ENCODE measurements at regions not wholly inside any gene's neighbourhood (a gene's known extent, or its start where the extent isn't known, plus 50 kb on each side); places are given as distances from the start of the nearest gene placed in this dataset.

DNA sequence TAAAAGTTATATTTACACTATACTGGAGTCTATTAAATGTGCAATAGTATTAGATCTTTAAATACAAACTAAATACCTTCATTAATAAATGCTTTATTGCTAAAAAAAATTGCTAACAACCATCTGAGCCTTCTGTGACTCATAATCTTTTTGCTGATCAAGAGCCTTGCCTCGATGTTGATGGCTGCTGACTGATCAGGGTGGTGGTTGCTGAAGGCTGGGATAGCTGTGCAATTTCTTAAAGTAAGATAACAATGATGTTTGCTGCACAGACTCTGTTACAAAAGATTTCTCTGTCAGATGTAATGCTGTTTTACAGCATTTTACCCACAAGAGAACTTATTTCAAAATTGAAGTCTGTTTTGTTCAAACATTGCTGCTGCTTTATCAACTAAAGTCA, 421.4 kb upstream of the CYRIA start:
- Histone ChIP-seq H3K27ac (no peak overlapping the region), H3K27me3 (no peaks in the 10 kb centered on the region), H3K9me3 (no peaks in the 10 kb centered on the region), H3K36me3 (no peaks in the 10 kb centered on the region), H3K4me1 (peaks cover 0 to 5% (median 0%) of the 10 kb centered on the region in 3 donors), H3K4me3 (no peak overlapping the region)
- DNase-seq: no peak
- intact Hi-C loops (cut with DNase I): no loop called here
- TF ChIP-seq CTCF (IDR thresholded peaks at IDR 0.05) (no peak), POLR2A (IDR thresholded peaks at IDR 0.05) (no peak)
- 26 to 30% methylated on average over 1 of the region's 1 CpG for WGBS, 2 donors

- 43 to 63% methylated on average over 2 of the region's 2 CpGs for WGBS, 2 donors
- H3K4me3 ChIP-seq: no peak overlapping the region
- DNase-seq: no peak
- H3K36me3 ChIP-seq: no peaks in the 10 kb centered on the region
- no peaks in the 10 kb centered on the region for H3K4me1 ChIP-seq
- intact Hi-C loops (cut with DNase I): no loop called here
- H3K27ac ChIP-seq: no peak overlapping the region
- no peaks in the 10 kb centered on the region for H3K9me3 ChIP-seq
- no peaks in the 10 kb centered on the region for H3K27me3 ChIP-seq
- TF ChIP-seq CTCF (IDR thresholded peaks at IDR 0.05) (no peak), POLR2A (IDR thresholded peaks at IDR 0.05) (no peak)
These were observed 420.0 kb upstream of the CYRIA start for GRCh38 chr2:17085546-17086202.

DNA sequence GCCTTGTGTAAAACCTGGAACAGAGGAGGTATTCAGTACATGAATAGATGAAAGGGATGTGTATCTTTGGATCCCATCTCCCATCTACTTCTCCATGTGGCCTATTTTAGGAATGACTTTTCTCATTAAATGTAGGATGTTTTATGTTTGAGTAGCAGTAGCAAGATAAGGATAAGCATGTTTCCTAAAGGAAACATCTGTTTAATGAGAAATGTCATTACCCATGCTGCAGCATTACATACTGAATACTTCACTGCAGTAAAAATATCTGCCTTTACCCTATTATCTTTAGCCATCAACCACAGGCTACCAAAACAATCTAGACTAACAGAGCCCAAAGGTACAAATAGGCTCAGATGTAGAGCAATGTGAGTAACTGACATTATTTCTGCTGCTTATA, 419.2 kb upstream of the CYRIA start:
- no peak overlapping the region for H3K4me3 ChIP-seq
- H3K27ac ChIP-seq: no peak overlapping the region
- intact Hi-C loops (cut with DNase I): no loop called here
- no peaks in the 10 kb centered on the region for H3K36me3 ChIP-seq
- no peaks in the 10 kb centered on the region for H3K27me3 ChIP-seq
- no peaks in the 10 kb centered on the region for H3K4me1 ChIP-seq
- peaks cover 0 to 7% (median 0%) of the 10 kb centered on the region in 3 donors for H3K9me3 ChIP-seq
- TF ChIP-seq POLR2A (IDR thresholded peaks at IDR 0.05): no peak
- TF ChIP-seq CTCF (IDR thresholded peaks at IDR 0.05): no peak
- DNase-seq: no peak

DNA sequence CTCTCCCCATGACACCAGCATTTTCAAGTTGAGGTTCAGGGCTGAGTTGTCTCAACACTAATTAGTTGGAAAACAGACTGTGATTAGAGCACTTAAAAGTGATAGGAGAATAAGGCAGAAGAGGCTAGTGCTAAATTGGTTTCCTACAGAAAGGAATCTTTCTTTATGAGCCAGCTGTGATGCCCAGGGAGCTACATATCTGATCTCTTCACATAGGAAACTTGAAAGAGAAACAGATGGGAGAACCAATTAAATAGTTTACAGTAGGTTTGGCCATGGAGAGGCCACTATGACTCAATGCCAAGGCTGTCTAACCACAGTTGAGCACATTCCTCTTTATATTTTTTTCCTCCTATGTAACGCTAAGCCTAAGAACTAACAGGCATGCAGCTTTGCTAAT, 418.3 kb upstream of the CYRIA start:
- Histone ChIP-seq H3K4me3 (no peak overlapping the region), H3K9me3 (peaks cover 0 to 15% (median 5%) of the 10 kb centered on the region in 3 donors), H3K27ac (no peak overlapping the region), H3K27me3 (no peaks in the 10 kb centered on the region), H3K4me1 (no peaks in the 10 kb centered on the region), H3K36me3 (no peaks in the 10 kb centered on the region)
- TF ChIP-seq POLR2A (IDR thresholded peaks at IDR 0.05) (no peak), CTCF (IDR thresholded peaks at IDR 0.05) (no peak)
- DNase-seq: no peak
- intact Hi-C loops (cut with DNase I): no loop called here
- WGBS, 2 donors: 63 to 65% methylated on average over 1 of the region's 1 CpG

DNA sequence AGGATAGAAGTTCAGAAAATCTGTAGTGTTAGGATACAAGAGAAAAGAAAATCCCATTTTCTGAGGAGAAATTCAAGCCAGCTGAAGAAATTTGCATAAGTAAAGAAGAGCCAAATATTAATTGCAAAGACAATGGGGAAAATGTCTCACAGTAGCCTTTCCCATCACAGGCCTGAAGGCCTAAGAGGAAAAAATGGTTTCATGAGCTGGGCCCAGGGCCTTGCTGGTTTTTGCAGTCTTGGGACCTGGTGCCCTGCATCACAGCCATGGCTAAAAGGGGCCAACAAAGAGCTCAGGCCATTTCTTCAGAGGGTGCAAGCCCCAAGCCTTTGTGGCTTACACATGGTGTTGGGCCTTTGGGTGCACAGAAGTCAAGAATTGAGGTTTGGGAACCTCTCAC, 413.6 kb upstream of the CYRIA start:
- Histone ChIP-seq H3K27me3 (no peaks in the 10 kb centered on the region), H3K4me3 (no peak overlapping the region), H3K36me3 (no peaks in the 10 kb centered on the region), H3K4me1 (no peaks in the 10 kb centered on the region), H3K9me3 (peaks cover 0 to 15% (median 6%) of the 10 kb centered on the region in 3 donors), H3K27ac (no peak overlapping the region)
- no peak for DNase-seq
- intact Hi-C loops (cut with DNase I): no loop called here
- no peak for TF ChIP-seq CTCF (IDR thresholded peaks at IDR 0.05)
- TF ChIP-seq POLR2A (IDR thresholded peaks at IDR 0.05): no peak

Data from esophagus squamous epithelium (tissue), 5 donors.